ENCODE measurements at regions not wholly inside any gene's neighbourhood (a gene's known extent, or its start where the extent isn't known, plus 50 kb on each side); places are given as distances from the start of the nearest gene placed in this dataset.

GRCh38 chr4:62460329-62460728 lies 1260.2 kb downstream of the ADGRL3 start:
- TF ChIP-seq POLR2A (IDR thresholded peaks at IDR 0.05) (no peak), CTCF (IDR thresholded peaks at IDR 0.05) (no peak)

All from uterus (tissue), 2 donors.